HUES64 (cell line): ENCODE measurements at regions not wholly inside any gene's neighbourhood (a gene's known extent, or its start where the extent isn't known, plus 50 kb on each side); places are given as distances from the start of the nearest gene placed in this dataset.
"Not testable (repeated sequence)": the region's sequence is repeated elsewhere in the genome, so short reads cannot be mapped to it uniquely, and the experiment has no call there.

Source experiments
- H3K27ac ChIP-seq: 2 replicates; pipeline ENCODE4 v1.7.0; 2013; ENCODE audit warnings: low read depth, low read length, inconsistent platforms
- H3K27me3 ChIP-seq: 2 replicates; pipeline ENCODE4 v1.6.1; 2013; ENCODE audit warnings: mild to moderate bottlenecking, low read length; ENCODE audit not compliant: insufficient read depth
- H3K36me3 ChIP-seq: 2 replicates; pipeline ENCODE4 v1.6.1; 2013; ENCODE audit warnings: mild to moderate bottlenecking, low read length; ENCODE audit not compliant: insufficient read depth
- H3K4me1 ChIP-seq: 2 replicates; pipeline ENCODE4 v1.6.1; 2013; ENCODE audit warnings: mild to moderate bottlenecking, low read length, moderate library complexity; ENCODE audit not compliant: insufficient read depth
- H3K4me3 ChIP-seq: 2 replicates; pipeline ENCODE4 v1.5.1; 2013; ENCODE audit warnings: mild to moderate bottlenecking, low read length, moderate library complexity
- H3K9ac ChIP-seq: 2 replicates; pipeline ENCODE4 v1.6.1; 2013; ENCODE audit warnings: mild to moderate bottlenecking, low read depth, low read length
- H3K9me3 ChIP-seq: 2 replicates; pipeline ENCODE4 v1.6.1; 2013; ENCODE audit warnings: low read depth, low read length; ENCODE audit not compliant: insufficient read depth
- WGBS: fragments of 150-250, 120-280 bp; methylation state at CpG from one replicate; pipeline ENCODE4 v1.1.7; 2013; ENCODE audit warnings: missing lambda C conversion rate; 5-methylcytosine and 5-hydroxymethylcytosine counted together

DNA sequence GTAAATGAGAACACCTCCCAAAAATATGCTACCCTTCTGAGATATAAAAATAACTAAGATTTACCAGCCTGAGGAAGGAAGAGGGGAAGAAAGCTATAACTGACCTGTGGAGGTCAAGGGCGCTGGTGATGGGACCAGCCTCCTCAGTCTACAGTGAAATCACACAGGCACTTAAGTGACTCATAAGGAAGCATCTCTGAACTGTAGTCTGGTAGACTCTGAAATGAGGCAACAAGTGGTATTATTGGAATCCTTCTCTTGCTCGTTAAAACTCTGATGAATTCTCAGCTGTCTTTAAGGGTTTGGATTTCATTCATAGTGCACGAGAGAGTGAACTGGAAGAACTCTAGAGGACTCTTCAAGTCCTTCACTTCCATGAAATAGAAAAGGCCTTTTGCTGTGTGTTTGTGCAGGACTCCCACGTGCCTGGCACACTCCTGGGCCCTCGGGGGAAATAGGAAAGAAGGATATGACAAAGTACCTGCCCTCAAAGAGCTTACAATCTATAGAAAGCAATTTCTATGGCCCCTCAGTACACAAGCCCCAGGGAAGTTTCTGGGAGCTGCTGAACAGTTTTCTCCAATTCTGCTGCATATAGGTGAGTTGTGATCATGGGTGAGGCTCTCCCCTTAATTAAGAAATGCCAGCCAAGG is 231.8 kb upstream of the RREB1 start:
- Histone ChIP-seq H3K27me3 (no peaks in the 10 kb centered on the region), H3K36me3 (no peaks in the 10 kb centered on the region), H3K27ac (no peak overlapping the region), H3K9me3 (no peaks in the 10 kb centered on the region), H3K4me1 (peaks cover 9% of the 10 kb centered on the region), H3K9ac (no peak overlapping the region), H3K4me3 (no peak overlapping the region)
- WGBS: 81% methylated on average over 4 of the region's 5 CpGs

DNA sequence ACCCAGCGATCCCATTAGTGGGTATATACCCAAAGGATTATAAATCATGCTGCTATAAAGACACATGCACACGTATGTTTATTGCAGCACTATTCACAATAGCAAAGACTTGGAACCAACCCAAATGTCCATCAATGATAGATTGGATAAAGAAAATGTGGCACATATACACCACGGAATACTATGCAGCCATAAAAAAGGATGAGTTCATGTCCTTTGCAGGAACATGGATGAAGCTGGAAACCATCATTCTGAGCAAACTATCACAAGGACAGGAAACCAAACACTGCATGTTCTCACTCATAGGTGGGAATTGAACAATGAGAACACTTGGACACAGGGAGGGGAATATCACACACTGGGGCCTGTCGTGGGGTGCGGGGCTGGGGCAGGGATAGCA is 230.0 kb upstream of the RREB1 start:
- not testable (repeated sequence) for H3K27ac ChIP-seq, H3K9ac ChIP-seq, H3K36me3 ChIP-seq, H3K27me3 ChIP-seq, H3K4me3 ChIP-seq, H3K4me1 ChIP-seq, H3K9me3 ChIP-seq
- 100% methylated on average over 2 of the region's 5 CpGs for WGBS

DNA sequence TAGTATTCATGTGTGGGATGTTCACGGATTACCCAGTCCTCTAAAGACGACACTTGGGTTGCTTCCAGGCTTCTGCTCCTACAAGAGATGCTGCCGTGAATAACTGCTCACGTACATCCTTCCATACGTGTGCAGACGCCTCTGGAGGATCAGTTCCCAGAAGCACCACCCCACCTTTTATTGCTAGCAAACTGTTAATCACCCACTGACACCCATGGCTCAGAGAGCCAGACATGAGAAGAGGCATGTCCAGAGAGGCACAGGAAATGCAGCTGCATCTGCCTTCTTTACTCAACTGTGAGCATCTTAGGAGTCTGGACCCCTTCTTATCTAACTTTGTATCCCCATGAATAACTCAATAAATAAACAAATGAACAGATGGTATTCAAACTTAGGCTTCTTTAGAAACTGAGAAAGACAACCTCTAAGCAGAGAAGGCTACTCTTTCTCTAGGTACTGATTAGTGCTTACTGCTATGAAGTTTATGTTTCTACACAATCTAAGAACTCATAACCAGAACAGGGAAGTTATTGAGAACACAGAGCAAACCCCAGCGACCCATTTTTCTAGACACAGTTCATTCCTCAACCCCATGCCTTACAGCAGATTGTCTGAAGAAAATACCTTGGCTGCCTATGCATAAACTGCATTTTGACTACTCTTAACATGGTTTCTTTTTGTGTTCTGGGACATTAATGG is 228.7 kb upstream of the RREB1 start:
- no peaks in the 10 kb centered on the region for H3K9me3 ChIP-seq
- H3K36me3 ChIP-seq: no peaks in the 10 kb centered on the region
- no peak overlapping the region for H3K9ac ChIP-seq
- no peaks in the 10 kb centered on the region for H3K4me1 ChIP-seq
- H3K4me3 ChIP-seq: no peak overlapping the region
- WGBS: 89% methylated on average over 7 of the region's 7 CpGs
- H3K27ac ChIP-seq: no peak overlapping the region
- H3K27me3 ChIP-seq: no peaks in the 10 kb centered on the region

DNA sequence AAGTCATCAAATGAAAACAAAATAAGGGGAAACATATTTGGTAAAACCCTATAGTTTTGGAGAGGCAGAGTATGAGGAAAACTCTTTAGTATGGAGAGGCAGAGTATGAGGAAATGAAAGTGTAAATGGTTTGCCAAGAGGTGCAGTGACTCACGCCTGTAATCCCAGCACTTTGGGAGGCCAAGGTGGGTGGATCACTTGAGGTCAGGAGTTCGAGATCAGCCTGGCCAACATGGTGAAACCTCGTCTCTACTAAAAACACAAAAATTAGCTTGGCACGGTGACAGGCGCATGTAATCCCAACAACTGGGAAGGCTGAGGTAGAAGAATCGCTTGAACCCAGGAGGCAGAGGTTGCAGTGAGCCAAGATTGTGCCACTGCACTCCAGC is 228.2 kb upstream of the RREB1 start:
- H3K9ac ChIP-seq, H3K4me1 ChIP-seq, H3K27ac ChIP-seq, H3K36me3 ChIP-seq, H3K9me3 ChIP-seq, H3K27me3 ChIP-seq, H3K4me3 ChIP-seq: not testable (repeated sequence)
- WGBS: 88% methylated on average over 6 of the region's 6 CpGs

DNA sequence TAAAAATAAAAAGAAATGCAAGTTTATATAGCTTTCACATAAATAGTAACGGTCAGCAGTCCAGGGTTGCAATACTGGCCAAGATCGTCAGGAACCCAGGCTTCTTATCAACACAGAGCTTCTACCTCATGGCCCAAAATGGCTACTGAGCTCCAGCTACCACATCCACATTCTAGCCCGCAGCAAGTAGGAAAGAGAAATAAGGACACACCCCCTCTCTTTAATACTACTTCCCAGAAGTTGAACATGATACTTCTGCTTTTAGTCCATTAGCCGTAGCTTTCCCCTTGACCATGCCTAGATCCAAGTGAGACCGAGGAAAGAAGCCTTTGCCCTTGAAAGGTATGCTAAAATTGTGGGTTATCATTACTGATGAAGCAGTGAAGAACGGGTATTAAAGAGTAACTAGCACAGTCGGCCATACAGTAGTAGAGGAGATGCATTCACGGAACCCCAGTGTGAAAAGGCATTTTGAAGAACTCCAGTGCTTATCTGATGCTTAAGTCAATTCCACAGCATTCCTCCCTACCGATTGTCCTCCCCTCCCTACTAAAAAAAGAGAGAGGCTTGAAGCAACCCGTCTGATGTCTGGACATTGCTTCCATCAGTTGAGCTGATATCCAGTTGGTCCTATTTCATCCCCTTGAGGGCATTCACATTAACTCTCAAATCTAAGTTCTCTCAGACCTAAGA is 226.9 kb upstream of the RREB1 start:
- no peaks in the 10 kb centered on the region for H3K36me3 ChIP-seq
- H3K27ac ChIP-seq: no peak overlapping the region
- no peak overlapping the region for H3K9ac ChIP-seq
- H3K4me3 ChIP-seq: no peak overlapping the region
- 82% methylated on average over 10 of the region's 10 CpGs for WGBS
- H3K4me1 ChIP-seq: no peaks in the 10 kb centered on the region
- no peaks in the 10 kb centered on the region for H3K27me3 ChIP-seq
- H3K9me3 ChIP-seq: no peaks in the 10 kb centered on the region

DNA sequence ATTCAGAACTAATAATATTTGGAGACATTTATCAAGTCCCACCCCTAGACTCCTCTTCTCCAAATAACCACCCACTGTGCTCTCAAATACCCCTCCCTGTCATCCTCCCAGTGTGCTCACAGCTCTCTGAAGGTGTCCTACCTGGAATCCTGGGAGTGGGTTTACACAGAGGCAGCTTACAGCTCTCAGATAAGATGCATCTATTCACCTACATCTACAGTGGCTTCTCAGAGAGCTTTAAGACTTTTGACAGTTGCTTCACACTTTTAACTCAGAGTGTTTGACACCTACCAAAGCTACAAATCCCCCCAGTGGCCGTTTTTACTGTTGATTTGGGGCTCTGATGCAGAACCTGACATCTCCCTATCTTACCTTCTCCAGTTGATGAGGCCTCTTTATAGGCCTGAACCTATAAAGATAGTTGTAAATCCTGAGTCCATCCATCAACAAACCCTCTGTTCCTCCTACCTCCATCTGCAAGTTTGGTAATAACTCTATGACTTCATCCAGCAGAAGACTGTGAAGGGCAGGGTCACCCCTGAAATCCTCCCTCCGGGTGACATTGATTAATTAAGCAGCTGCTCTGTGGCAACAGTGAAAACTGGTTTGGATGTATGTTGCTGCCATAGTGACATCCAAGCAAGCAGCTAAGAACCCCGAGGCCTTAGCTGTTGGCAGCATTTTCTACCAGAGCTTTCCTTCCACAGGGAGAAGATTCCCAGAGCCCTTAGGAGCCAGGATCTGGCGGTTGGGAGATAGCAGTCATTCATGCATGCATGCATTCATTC is 226.1 kb upstream of the RREB1 start:
- Histone ChIP-seq H3K4me3 (no peak overlapping the region), H3K4me1 (no peaks in the 10 kb centered on the region), H3K36me3 (no peaks in the 10 kb centered on the region), H3K9ac (no peak overlapping the region), H3K27ac (no peak overlapping the region), H3K9me3 (no peaks in the 10 kb centered on the region), H3K27me3 (no peaks in the 10 kb centered on the region)
- 86% methylated on average over 4 of the region's 4 CpGs for WGBS

DNA sequence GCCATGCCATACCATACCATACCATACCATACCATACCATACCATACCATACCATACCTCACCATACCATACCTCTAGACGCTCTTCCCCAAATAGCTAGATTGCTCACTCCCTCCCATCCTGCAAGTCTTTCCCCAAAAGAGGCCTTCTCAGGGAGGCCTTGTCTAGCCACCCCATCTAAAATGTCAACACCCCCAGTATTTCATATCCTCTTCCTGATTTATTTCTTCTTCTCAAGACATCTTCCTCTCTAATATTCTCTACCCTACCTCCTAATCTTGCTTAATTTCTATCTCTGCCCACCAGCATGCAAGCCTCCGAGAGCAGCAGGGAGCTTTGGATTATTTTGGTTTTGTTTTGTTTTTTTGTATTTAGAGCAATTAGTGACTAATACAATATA is 225.2 kb upstream of the RREB1 start:
- H3K9ac ChIP-seq: no peak overlapping the region
- 95% methylated on average over 1 of the region's 2 CpGs for WGBS
- H3K4me1 ChIP-seq: 0 out of 2 replicates have a peak, but pooled peaks cover 6% of the 10 kb centered on the region
- H3K27ac ChIP-seq: no peak overlapping the region
- no peaks in the 10 kb centered on the region for H3K27me3 ChIP-seq
- H3K9me3 ChIP-seq: no peaks in the 10 kb centered on the region
- H3K36me3 ChIP-seq: no peaks in the 10 kb centered on the region
- H3K4me3 ChIP-seq: no peak overlapping the region

DNA sequence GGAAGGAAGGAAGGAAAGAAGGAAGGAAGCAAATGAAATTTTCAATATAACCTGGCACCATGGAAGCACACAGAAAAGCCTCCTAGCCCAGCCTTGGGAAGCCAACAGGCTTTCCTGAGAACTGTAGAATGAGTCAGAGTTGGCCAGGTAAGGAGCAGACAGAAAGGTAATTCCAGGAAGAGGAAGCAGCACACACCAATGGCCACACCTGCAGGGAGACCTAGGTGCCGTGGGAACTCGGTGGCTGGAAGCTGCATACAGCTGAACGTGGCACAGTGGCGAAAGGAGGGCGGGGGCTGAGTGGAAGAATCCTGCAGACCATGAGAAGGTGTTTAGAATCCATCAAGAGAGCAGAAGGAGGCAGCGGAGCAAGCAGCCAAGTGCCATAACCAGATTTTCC is 224.8 kb upstream of the RREB1 start:
- Histone ChIP-seq H3K27ac (no peak overlapping the region), H3K4me3 (no peak overlapping the region), H3K27me3 (no peaks in the 10 kb centered on the region), H3K4me1 (0 out of 2 replicates have a peak, but pooled peaks cover 8% of the 10 kb centered on the region), H3K9ac (no peak overlapping the region), H3K9me3 (no peaks in the 10 kb centered on the region), H3K36me3 (no peaks in the 10 kb centered on the region)
- 91% methylated on average over 6 of the region's 6 CpGs for WGBS

DNA sequence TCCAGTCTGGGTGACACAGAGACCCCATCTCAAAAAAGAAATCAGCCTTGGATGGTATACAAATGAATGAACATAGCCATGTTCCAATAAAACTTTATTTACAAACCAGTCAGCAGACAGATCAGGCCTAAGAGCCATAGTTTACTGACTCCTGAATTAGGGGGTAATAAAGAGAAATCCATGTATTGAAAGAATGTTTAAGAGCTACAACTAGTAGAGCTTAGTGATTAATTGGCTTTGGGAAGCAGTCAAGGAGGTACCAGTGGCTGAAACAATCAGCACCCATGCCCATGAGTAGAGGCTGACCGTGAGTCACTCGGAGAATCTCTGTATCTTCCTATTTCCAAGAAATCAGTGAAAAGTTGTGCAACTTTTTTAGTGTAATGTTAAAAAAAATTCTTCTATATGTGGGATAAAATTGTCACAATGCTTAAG is 223.6 kb upstream of the RREB1 start:
- no peak overlapping the region for H3K27ac ChIP-seq
- no peaks in the 10 kb centered on the region for H3K9me3 ChIP-seq
- H3K27me3 ChIP-seq: no peaks in the 10 kb centered on the region
- no peaks in the 10 kb centered on the region for H3K36me3 ChIP-seq
- no peak overlapping the region for H3K4me3 ChIP-seq
- no peak overlapping the region for H3K9ac ChIP-seq
- 50% methylated on average over 2 of the region's 2 CpGs for WGBS
- H3K4me1 ChIP-seq: 0 out of 2 replicates have a peak, but pooled peaks cover 8% of the 10 kb centered on the region

DNA sequence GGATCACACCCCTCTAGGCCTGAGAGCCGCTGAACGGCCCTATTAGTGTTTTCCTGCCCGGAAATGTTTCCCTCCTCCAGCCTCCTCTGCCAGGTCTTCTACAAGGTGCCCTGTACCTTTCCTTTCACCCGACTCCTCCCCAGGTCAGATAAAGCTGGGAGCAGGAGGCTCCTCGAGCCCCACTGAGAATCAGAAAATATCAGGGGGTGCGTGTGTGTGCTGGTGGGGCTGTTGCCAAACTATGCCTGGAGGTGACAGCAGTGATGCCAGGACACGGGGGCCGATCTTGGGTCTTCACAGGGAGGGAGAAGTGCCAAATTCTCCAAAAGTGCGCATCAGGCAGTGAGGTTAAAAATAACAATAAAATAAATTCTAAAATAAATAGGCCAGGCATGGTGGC is 222.8 kb upstream of the RREB1 start:
- H3K9me3 ChIP-seq: no peaks in the 10 kb centered on the region
- H3K36me3 ChIP-seq: no peaks in the 10 kb centered on the region
- H3K9ac ChIP-seq: no peak overlapping the region
- H3K4me3 ChIP-seq: no peak overlapping the region
- H3K4me1 ChIP-seq: 0 out of 2 replicates have a peak, but pooled peaks cover 8% of the 10 kb centered on the region
- H3K27me3 ChIP-seq: no peaks in the 10 kb centered on the region
- no peak overlapping the region for H3K27ac ChIP-seq
- 92% methylated on average over 8 of the region's 9 CpGs for WGBS
